Glutamatergic neuron (in vitro differentiated cells): ENCODE measurements at regions not wholly inside any gene's neighbourhood (a gene's known extent, or its start where the extent isn't known, plus 50 kb on each side); places are given as distances from the start of the nearest gene placed in this dataset.

Source experiments
- DNase-seq: peaks from one replicate; pipeline ENCODE4 v3.0.0; 2022
- H3K27ac Mint-ChIP-seq: one replicate; pipeline ENCODE4 v1.8.0; 2020; ENCODE audit warnings: mild to moderate bottlenecking, mixed read lengths, inconsistent platforms; ENCODE audit not compliant: unreplicated experiment
- H3K27me3 Mint-ChIP-seq: one replicate; pipeline ENCODE4 v1.8.0; 2020; ENCODE audit warnings: mild to moderate bottlenecking, moderate library complexity, mixed read lengths, inconsistent platforms; ENCODE audit not compliant: unreplicated experiment
- H3K36me3 Mint-ChIP-seq: one replicate; pipeline ENCODE4 v1.8.0; 2020; ENCODE audit warnings: mild to moderate bottlenecking, mixed read lengths, inconsistent platforms; ENCODE audit not compliant: unreplicated experiment
- H3K4me1 Mint-ChIP-seq: one replicate; pipeline ENCODE4 v1.8.0; 2020; ENCODE audit warnings: mild to moderate bottlenecking, low read depth, mixed read lengths, inconsistent platforms; ENCODE audit not compliant: unreplicated experiment
- H3K4me3 Mint-ChIP-seq: one replicate; pipeline ENCODE4 v1.8.0; 2020; ENCODE audit warnings: mild to moderate bottlenecking, mixed read lengths, inconsistent platforms; ENCODE audit not compliant: unreplicated experiment
- H3K9me3 Mint-ChIP-seq: one replicate; pipeline ENCODE4 v1.8.0; 2020; ENCODE audit warnings: mild to moderate bottlenecking, moderate library complexity, mixed read lengths, inconsistent platforms; ENCODE audit not compliant: unreplicated experiment
- TF ChIP-seq, protein P1 (sequence below): fragments of 200-600 bp; sonication (generic); IDR thresholded peaks from one replicate; pipeline ENCODE4 v1.5.0; 2021; ENCODE audit not compliant: partially characterized antibody, unreplicated experiment

DNA sequence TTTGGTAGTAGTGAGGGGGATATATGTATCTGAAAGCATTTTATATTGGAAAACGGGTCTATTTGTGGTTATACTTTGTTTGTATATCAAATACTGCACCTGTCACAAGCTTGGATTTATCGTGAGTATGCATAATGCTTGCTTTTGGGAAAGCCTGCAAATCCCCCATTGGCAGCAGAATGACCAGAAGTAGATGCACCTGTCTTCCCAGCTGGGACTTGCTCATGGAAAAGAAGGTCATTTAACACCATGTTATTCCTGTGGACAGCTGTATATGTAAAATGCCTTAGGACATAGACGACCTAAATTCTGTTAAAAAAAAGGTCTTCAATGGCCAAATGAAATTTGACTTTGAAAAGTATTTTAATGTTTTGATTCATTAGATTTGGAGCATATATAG is 599.4 kb downstream of the XIRP2 start:
- H3K4me1 Mint-ChIP-seq = peaks cover 2% of the 10 kb centered on the region
- H3K4me3 Mint-ChIP-seq = no peak overlapping the region

DNA sequence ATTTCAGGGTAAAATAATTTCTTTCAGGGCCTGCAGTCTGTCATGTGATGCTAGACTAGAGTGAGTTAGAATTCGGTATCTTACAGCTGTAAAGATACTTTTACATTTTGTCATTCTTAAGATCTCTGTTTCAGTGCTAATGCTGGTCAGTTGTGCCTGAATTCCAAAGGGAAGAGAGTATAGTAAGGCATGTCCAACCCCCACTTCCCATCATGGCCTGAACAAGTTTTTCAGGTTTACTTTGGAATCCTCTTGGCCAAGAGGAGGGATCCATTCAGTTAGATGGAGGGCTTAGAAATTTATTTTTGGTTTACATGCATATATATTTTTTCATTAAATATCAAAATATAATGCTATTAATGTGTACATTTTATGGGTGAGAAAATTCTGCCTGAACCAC is 596.6 kb downstream of the XIRP2 start:
- TF ChIP-seq, protein P1, sequence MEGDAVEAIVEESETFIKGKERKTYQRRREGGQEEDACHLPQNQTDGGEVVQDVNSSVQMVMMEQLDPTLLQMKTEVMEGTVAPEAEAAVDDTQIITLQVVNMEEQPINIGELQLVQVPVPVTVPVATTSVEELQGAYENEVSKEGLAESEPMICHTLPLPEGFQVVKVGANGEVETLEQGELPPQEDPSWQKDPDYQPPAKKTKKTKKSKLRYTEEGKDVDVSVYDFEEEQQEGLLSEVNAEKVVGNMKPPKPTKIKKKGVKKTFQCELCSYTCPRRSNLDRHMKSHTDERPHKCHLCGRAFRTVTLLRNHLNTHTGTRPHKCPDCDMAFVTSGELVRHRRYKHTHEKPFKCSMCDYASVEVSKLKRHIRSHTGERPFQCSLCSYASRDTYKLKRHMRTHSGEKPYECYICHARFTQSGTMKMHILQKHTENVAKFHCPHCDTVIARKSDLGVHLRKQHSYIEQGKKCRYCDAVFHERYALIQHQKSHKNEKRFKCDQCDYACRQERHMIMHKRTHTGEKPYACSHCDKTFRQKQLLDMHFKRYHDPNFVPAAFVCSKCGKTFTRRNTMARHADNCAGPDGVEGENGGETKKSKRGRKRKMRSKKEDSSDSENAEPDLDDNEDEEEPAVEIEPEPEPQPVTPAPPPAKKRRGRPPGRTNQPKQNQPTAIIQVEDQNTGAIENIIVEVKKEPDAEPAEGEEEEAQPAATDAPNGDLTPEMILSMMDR = no peak
- DNase-seq = no peak

More for the DNA sequence above, 599.4 kb downstream of the XIRP2 start:
- H3K9me3 Mint-ChIP-seq = no peaks in the 10 kb centered on the region
- H3K27me3 Mint-ChIP-seq = no peaks in the 10 kb centered on the region
- TF ChIP-seq, protein P1 = no peak
- H3K27ac Mint-ChIP-seq = no peak overlapping the region
- DNase-seq = no peak
- H3K36me3 Mint-ChIP-seq = no peaks in the 10 kb centered on the region

GRCh38 chr2:167480986-167481309 is 592.7 kb downstream of the XIRP2 start:
- Mint-ChIP-seq H3K4me3 (no peak overlapping the region), H3K36me3 (no peaks in the 10 kb centered on the region), H3K9me3 (no peaks in the 10 kb centered on the region), H3K4me1 (peaks cover 1% of the 10 kb centered on the region), H3K27ac (no peak overlapping the region), H3K27me3 (no peaks in the 10 kb centered on the region)
- no peak for DNase-seq
- TF ChIP-seq, protein P1 = no peak

More for the DNA sequence above, 596.6 kb downstream of the XIRP2 start:
- H3K36me3 Mint-ChIP-seq = no peaks in the 10 kb centered on the region
- no peak overlapping the region for H3K27ac Mint-ChIP-seq
- H3K4me3 Mint-ChIP-seq = no peak overlapping the region
- H3K27me3 Mint-ChIP-seq = no peaks in the 10 kb centered on the region
- no peaks in the 10 kb centered on the region for H3K9me3 Mint-ChIP-seq
- H3K4me1 Mint-ChIP-seq = peaks cover 2% of the 10 kb centered on the region

DNA sequence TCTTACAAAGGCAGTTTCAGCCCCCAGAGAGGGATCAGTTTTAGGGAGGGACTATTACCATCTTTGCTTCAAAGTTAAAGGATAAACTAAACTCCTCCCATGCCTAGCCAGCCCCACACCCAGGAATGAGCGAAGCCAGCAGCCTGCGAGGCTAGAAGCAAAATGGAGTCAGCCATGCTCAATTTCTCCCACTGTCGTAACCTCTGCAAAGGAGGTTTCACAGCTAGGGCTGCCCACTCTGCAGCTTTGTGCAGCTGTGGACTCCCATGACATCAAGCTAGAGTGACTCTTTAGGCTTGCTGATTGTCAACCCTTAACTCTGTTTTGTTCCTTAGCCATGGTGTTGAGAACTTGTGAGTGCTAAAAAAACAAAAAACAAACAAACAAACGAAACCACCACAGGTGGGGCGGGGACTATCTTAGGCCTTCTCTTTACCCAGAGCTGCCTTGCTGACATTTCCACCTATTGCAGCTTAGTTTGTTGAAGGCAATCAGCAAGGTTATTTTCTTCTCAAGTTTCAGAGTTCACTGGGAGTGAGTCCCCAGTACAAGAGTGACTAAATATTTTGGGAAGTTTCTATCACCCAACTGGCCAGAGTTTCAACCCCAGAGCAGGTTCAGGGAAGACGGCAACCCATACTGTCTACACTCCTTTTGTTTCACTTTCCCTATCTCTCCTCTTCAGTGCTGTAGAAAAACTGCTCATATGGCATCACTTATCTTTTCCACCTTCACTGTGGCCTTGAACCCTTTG is 592.1 kb downstream of the XIRP2 start:
- H3K9me3 Mint-ChIP-seq = no peaks in the 10 kb centered on the region
- no peaks in the 10 kb centered on the region for H3K27me3 Mint-ChIP-seq
- no peak for DNase-seq
- H3K36me3 Mint-ChIP-seq = no peaks in the 10 kb centered on the region
- TF ChIP-seq, protein P1 = no peak
- peaks cover 1% of the 10 kb centered on the region for H3K4me1 Mint-ChIP-seq
- no peak overlapping the region for H3K27ac Mint-ChIP-seq
- no peak overlapping the region for H3K4me3 Mint-ChIP-seq

DNA sequence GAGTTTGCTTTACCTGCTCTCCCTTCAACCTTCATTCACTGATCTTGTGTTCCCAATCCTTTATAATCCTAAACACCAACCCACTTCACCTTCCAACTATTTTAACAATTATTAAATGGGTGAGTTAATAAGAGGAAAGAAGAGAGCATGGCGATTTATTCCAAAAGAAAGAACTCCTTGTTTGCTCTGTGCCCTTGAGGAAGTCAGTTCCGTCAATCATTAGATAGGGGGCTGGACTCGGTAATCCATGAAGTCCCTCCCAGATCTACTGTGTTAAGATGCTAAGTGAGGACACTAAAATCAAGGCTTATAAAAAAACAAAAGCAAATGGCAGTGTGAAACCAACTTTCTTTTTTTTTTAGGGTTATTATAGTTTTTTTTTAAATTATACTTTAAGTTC is 589.9 kb downstream of the XIRP2 start:
- H3K27ac Mint-ChIP-seq = no peak overlapping the region
- TF ChIP-seq, protein P1 = no peak

More for the DNA sequence above, 589.9 kb downstream of the XIRP2 start:
- Mint-ChIP-seq H3K4me1 (peaks cover 6% of the 10 kb centered on the region), H3K9me3 (no peaks in the 10 kb centered on the region), H3K36me3 (no peaks in the 10 kb centered on the region), H3K27me3 (no peaks in the 10 kb centered on the region), H3K4me3 (no peak overlapping the region)
- no peak for DNase-seq
